ENCODE measurements at regions not wholly inside any gene's neighbourhood (a gene's known extent, or its start where the extent isn't known, plus 50 kb on each side); places are given as distances from the start of the nearest gene placed in this dataset.
"Not testable (repeated sequence)": the region's sequence is repeated elsewhere in the genome, so short reads cannot be mapped to it uniquely, and the experiment has no call there.

DNA sequence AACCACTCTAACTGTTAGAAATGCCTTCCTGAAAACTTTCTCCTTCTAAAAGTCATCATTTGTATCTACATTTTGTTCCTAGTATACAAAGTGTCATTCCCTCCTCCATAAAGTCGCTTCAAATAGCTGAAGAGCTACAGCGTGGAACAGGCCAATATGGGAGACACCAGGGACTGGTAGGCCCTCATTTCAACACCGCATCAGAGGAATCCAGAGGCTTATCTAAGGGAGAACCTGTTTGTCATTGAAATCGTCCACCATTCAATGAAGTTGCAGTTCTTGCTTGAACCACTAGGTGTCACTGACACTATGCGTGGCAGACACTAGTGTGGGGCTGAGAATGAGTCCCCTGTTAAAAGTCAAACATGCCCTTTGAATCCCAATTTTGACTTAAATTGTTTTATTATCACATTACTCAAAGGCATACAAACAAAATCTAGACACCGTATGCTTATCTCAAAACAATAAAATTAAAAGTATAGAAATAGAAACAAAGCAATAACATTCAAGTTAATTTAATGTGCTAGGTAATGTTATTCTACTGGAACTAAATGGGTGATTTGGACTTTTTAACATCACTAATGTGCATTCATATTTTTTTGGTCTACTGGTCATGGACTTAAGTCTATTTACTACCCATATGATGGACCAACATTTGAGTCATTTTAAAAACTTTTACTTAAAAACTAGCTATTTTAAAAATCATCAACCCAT is 182.3 kb downstream of the FCRL5 start:
- Histone ChIP-seq H3K9ac (replicated peaks; ENCODE audit: extremely low read depth, insufficient read depth, low read length) (no peak overlapping the region), H4K20me1 (replicated peaks; ENCODE audit: control insufficient read depth, extremely low read depth, insufficient read depth, low read length) (no peaks in the 10 kb centered on the region), H3K79me2 (ENCODE audit: control insufficient read depth, insufficient read depth, low read length) (no peaks in the 10 kb centered on the region), H3K9me1 (replicated peaks; ENCODE audit: control insufficient read depth, extremely low read depth, insufficient read depth, low read length) (no peaks in the 10 kb centered on the region), H3K4me2 (ENCODE audit: insufficient read depth, low read length) (no peak overlapping the region), H3K4me3 (replicated peaks in 1 of 3; ENCODE audit: insufficient read depth in 1 of 3, low read depth in 1 of 3, low read length in 3 of 3) (no peak overlapping the region), H3K27me3 (ENCODE audit: control insufficient read depth in 2 of 2, insufficient read depth in 2 of 2, low read length in 2 of 2) (peaks cover 2 to 3% of the 10 kb centered on the region in 2 experiments), H3K27ac (ENCODE audit: insufficient read depth, low read depth, low read length) (no peak overlapping the region), H3K36me3 (ENCODE audit: control insufficient read depth in 2 of 2, extremely low read depth in 1 of 2, insufficient read depth in 2 of 2, low read length in 2 of 2) (no peaks in the 10 kb centered on the region), H3K9me3 (replicated peaks; ENCODE audit: control insufficient read depth, insufficient read depth, low read length) (no peaks in the 10 kb centered on the region), H3K4me1 (ENCODE audit: control insufficient read depth, extremely low read depth, insufficient read depth, low read length) (no peaks in the 10 kb centered on the region), H2AFZ (ENCODE audit: low read depth, low read length) (no peak overlapping the region)
- ChIA-PET POLR2A (no interaction called here), CTCF (interaction anchor here (0.8 to 4.9 kb wide), 14 partner anchors 12 to 755 kb away, joined by 3 to 57 read pairs (median 4); no protein-coding TSS in a partner anchor)
- no TSS peak for BruUV-seq (replicated peaks)
- DNase-seq (ENCODE audit: low read depth, low spot score): peak; percentile 71
- TF ChIP-seq POLR2AphosphoS5 (IDR thresholded peaks at IDR 0.05; ENCODE audit: insufficient read depth, low read depth, low read length) (no peak), MYC (IDR thresholded peaks at IDR 0.05; ENCODE audit: low read depth, low read length) (no peak), CTCF (IDR thresholded peaks at IDR 0.05; ENCODE audit: extremely low read depth in 1 of 2, insufficient read depth in 1 of 2, low read depth in 1 of 2, low read length in 2 of 2) (peak; percentile 70 to 77), MAX (IDR thresholded peaks at IDR 0.05; ENCODE audit: insufficient read depth, insufficient read length) (no peak)
- intact Hi-C loops (cut with micrococcal nuclease) (loop anchor here (1.0 to 2.0 kb wide), 3 partner anchors 119 to 755 kb away; no protein-coding TSS in a partner anchor), dilution Hi-C loops (cut with MboI; ENCODE audit: extremely low pct_ligation_motif_present, low sequenced_read_pairs) (loop anchor here (25.0 kb wide), 1 partner anchor 158 kb away; no protein-coding TSS in a partner anchor)
- peak; percentile 97 for FAIRE-seq

DNA sequence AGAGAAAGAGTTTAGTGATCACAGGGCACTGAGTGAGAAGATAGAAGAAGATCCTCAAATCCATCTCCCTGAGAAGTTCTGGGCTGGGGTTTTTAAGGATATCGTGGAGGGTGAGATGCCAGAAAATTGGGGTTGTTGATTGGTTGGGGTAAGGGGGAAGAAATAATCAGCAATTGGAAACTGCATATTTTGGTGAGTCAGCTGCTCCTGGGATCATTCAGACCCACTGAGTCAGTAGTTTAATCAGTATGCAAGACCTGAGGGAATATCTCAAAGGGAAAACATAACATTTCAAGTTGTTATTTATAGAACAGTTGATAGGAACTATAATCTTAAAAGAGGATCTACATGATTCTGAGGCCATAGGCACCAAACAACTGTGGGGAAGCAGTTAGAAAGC is 183.4 kb downstream of the FCRL5 start:
- intact Hi-C loops (cut with micrococcal nuclease): not testable (repeated sequence)
- CTCF ChIA-PET: interaction anchor here (2.7 to 4.9 kb wide), 3 partner anchors 124 to 136 kb away, joined by 9 to 57 read pairs (median 39); no protein-coding TSS in a partner anchor

More for the DNA sequence above, 183.4 kb downstream of the FCRL5 start:
- H3K27me3 ChIP-seq (ENCODE audit: control insufficient read depth in 2 of 2, insufficient read depth in 2 of 2, low read length in 2 of 2); FAIRE-seq; H3K27ac ChIP-seq (ENCODE audit: insufficient read depth, low read depth, low read length); H3K9me1 ChIP-seq (replicated peaks; ENCODE audit: control insufficient read depth, extremely low read depth, insufficient read depth, low read length); BruUV-seq (replicated peaks); H4K20me1 ChIP-seq (replicated peaks; ENCODE audit: control insufficient read depth, extremely low read depth, insufficient read depth, low read length); H3K4me3 ChIP-seq (replicated peaks in 1 of 3; ENCODE audit: insufficient read depth in 1 of 3, low read depth in 1 of 3, low read length in 3 of 3); H3K79me2 ChIP-seq (ENCODE audit: control insufficient read depth, insufficient read depth, low read length); H3K4me2 ChIP-seq (ENCODE audit: insufficient read depth, low read length); H2AFZ ChIP-seq (ENCODE audit: low read depth, low read length); H3K9ac ChIP-seq (replicated peaks; ENCODE audit: extremely low read depth, insufficient read depth, low read length); DNase-seq (ENCODE audit: low read depth, low spot score); POLR2A ChIA-PET; H3K9me3 ChIP-seq (replicated peaks; ENCODE audit: control insufficient read depth, insufficient read depth, low read length); H3K36me3 ChIP-seq (ENCODE audit: control insufficient read depth in 2 of 2, extremely low read depth in 1 of 2, insufficient read depth in 2 of 2, low read length in 2 of 2); H3K4me1 ChIP-seq (ENCODE audit: control insufficient read depth, extremely low read depth, insufficient read depth, low read length): not testable (repeated sequence)
- dilution Hi-C loops (cut with MboI; ENCODE audit: extremely low pct_ligation_motif_present, low sequenced_read_pairs): loop anchor here (25.0 kb wide), 1 partner anchor 157 kb away; no protein-coding TSS in a partner anchor

Data from endothelial cell of umbilical vein (primary cell).